ENCODE measurements at regions not wholly inside any gene's neighbourhood (a gene's known extent, or its start where the extent isn't known, plus 50 kb on each side); places are given as distances from the start of the nearest gene placed in this dataset.

- Mint-ChIP-seq H3K27me3 (ENCODE audit: low read depth) (no peaks in the 10 kb centered on the region), H3K9me3 (peaks cover 0 to 5% of the 10 kb centered on the region in 2 experiments; a peak in 1 of 5 replicates), H3K4me3 (no peak overlapping the region), H3K4me1 (no peaks in the 10 kb centered on the region), H3K27ac (no peak overlapping the region), H3K36me3 (ENCODE audit: insufficient read depth in 1 of 3, low read depth in 3 of 3) (no peaks in the 10 kb centered on the region; a peak in 1 of 7 replicates)
- TF ChIP-seq CTCF (conservative IDR thresholded peaks at IDR 0.05), result no peak
- DNase-seq, result no peak
- H2AK5ac ChIP-seq (ENCODE audit: insufficient read length, low read length), result no peak overlapping the region
- no peaks in the 10 kb centered on the region for H3K79me1 ChIP-seq (ENCODE audit: insufficient read depth, low read depth, low read length, poor library complexity, severe bottlenecking)
- H2BK5ac ChIP-seq (ENCODE audit: insufficient read length, low read length), result no peak overlapping the region
- H3K9me3 ChIP-seq (ENCODE audit: control insufficient read depth, low read depth, low read length), result no peaks in the 10 kb centered on the region
- H3K4me1 ChIP-seq (ENCODE audit: insufficient read depth, low read length), result no peaks in the 10 kb centered on the region
- no peak overlapping the region for H3K14ac ChIP-seq (ENCODE audit: insufficient read depth, low read length)
- H3K23me2 ChIP-seq (ENCODE audit: insufficient read length, low read depth, low read length, poor library complexity, severe bottlenecking), result no peaks in the 10 kb centered on the region
- no peak overlapping the region for H2BK120ac ChIP-seq (ENCODE audit: low read depth, low read length, poor library complexity, severe bottlenecking)
- no peak overlapping the region for H4K91ac ChIP-seq (ENCODE audit: insufficient read length, low read depth, low read length)
- H2BK12ac ChIP-seq (ENCODE audit: insufficient read length, low read depth, low read length), result no peak overlapping the region
- no peak overlapping the region for H4K8ac ChIP-seq (replicated peaks; ENCODE audit: insufficient read length, low read depth, low read length)
- H3K79me2 ChIP-seq (ENCODE audit: insufficient read depth, low read length), result no peaks in the 10 kb centered on the region
- H2BK15ac ChIP-seq (ENCODE audit: low read depth, low read length), result no peak overlapping the region
- H3K4ac ChIP-seq (ENCODE audit: low read depth, low read length), result no peak overlapping the region
- H4K20me1 ChIP-seq (ENCODE audit: control insufficient read depth, insufficient read depth, insufficient read length), result no peaks in the 10 kb centered on the region
- H3K27me3 ChIP-seq (ENCODE audit: insufficient read depth, low read length), result no peaks in the 10 kb centered on the region
- H2AFZ ChIP-seq (ENCODE audit: low read length), result no peak overlapping the region
- H3K18ac ChIP-seq (ENCODE audit: insufficient read length, low read depth, low read length), result no peak overlapping the region
- no peak overlapping the region for H3T11ph ChIP-seq (ENCODE audit: low read length)
- H3K4me2 ChIP-seq (ENCODE audit: insufficient read depth, insufficient read length, low read length), result no peak overlapping the region
- no peak overlapping the region for H3K23ac ChIP-seq (ENCODE audit: insufficient read length, low read depth, low read length)
- H3K9ac ChIP-seq (ENCODE audit: extremely low read depth, insufficient read length, low read length), result no peak overlapping the region
- no peak overlapping the region for H3K56ac ChIP-seq (ENCODE audit: insufficient read length, low read depth, low read length)
- no peak overlapping the region for H4K5ac ChIP-seq (ENCODE audit: insufficient read length, low read depth, low read length)
- no peak overlapping the region for H3K27ac ChIP-seq (ENCODE audit: insufficient read length, low read depth, low read length)
- H2BK20ac ChIP-seq (ENCODE audit: low read depth, low read length, poor library complexity, severe bottlenecking), result no peak overlapping the region
Observed at GRCh38 chr5:100452126-100452525, 83.0 kb upstream of the FAM174A start.
